HG02623 (cell line): ENCODE measurements at regions not wholly inside any gene's neighbourhood (a gene's known extent, or its start where the extent isn't known, plus 50 kb on each side); places are given as distances from the start of the nearest gene placed in this dataset.

Experiments used
- ATAC-seq: cut with Tn5 transposase; IDR thresholded peaks from one replicate; pipeline ENCODE4 v1.9.1; 2021; ENCODE audit warnings: moderate library complexity; ENCODE audit not compliant: unreplicated experiment

- no peak for ATAC-seq
Measured at GRCh38 chr1:55612988-55613387, 397.8 kb upstream of the USP24 start.

- ATAC-seq = no peak
Measured at GRCh38 chr1:55611123-55611522, 396.0 kb upstream of the USP24 start.

GRCh38 chr1:55610203-55610602 is 395.0 kb upstream of the USP24 start:
- no peak for ATAC-seq

DNA sequence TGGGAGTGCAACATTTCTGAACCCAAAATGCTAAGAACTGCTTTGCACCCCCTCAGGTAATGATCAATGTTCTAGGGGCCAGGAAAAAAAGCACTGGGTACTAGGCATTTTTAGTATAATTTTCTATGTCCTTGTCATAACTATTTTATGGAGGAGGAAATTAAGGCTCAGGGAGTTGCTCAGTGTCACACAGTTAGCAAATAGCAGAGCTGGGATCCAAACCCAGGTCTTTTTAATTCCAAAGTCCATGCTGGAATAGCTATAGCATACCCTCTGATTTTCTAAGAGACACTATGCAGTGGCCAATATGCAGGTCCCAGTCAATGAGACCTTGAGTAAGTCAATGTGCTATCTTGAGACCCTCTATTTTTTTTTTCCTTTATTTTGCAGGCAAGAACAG is 394.5 kb upstream of the USP24 start:
- no peak for ATAC-seq

- ATAC-seq = no peak
Measured at GRCh38 chr1:55605155-55605554, 390.0 kb upstream of the USP24 start.

- ATAC-seq = no peak
Measured at GRCh38 chr1:55604749-55605148, 389.6 kb upstream of the USP24 start.

GRCh38 chr1:55604179-55604578 is 389.0 kb upstream of the USP24 start:
- ATAC-seq = no peak

DNA sequence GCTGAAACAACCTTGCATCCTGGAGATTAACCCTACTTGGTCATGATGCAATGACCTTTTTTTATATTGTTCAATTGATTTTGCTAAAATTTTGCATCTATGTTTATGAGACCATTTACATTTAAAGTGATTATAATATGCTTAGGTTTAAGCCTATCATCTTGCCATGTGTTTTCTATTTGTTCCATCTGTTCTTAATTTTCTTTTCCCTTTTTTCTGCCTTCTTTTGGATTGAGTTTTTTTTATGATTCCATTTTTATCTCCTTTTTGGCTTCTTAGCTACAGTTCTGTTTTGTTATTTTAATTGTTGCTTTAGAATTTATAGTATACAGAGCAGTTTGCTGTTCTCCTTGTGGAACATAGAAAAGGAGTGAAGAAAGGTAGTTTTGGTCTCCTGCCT is 385.1 kb upstream of the USP24 start:
- ATAC-seq = no peak

DNA sequence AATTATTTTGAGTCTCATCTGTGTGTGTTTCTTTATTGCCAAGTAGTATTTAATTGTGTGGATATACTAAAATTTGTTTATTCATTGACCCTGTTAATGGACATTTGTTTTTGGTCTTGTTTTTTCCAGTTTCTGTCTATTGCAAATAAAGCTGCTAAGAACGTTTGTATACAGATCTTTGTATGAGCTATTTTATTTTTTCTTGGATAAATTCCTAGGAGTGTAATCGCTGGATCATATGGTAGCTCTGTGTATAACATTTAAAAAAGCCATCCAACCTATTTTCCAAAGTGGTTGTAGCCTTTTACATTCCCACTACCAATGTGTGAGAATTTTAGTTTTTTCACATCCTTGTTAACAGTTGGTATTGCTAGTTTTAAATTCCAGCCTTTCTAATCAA is 382.7 kb upstream of the USP24 start:
- ATAC-seq = no peak

DNA sequence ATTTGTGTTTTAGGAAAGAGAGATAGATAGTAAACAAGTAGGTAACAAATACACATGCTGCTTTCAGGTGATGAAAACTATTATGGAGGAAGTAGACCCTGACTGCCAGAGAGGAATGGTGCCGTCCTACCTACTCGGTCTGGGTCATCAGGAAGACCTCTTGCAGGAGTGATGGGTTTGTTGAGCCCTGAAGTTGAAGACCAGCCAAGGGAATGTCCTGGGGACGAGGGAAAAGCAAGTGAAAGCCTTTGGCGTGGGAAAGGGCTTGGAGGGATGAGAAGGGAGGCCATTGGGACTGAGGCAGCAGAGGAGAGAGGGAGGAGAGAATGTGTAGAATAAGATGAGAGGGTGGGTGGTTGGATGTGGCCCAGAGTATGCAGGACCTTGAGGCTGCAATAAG is 379.5 kb upstream of the USP24 start:
- no peak for ATAC-seq

DNA sequence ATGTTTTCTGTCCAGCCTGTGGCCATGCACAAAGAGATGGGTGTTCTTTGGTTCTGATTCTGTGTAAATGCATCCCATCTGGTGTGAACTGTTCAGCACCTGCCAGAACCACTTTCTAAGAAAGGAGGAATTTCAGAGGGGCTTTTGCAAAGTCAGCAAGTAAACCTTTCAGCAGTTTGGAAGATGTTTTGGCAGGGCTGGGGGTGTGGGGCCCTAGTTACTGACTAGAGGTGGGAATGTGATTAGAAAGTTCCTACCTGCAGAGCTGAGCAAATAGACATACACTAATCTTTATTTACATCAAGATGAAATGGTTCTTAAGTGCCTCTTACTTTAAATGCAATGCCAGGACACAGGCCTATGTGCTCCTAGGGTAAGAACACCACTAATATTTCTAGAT is 378.1 kb upstream of the USP24 start:
- no peak for ATAC-seq

GRCh38 chr1:55592122-55592521 is 377.0 kb upstream of the USP24 start:
- no peak for ATAC-seq

- no peak for ATAC-seq
Measured at GRCh38 chr1:55589671-55590297, 374.6 kb upstream of the USP24 start.

- ATAC-seq = no peak
Measured at GRCh38 chr1:55588309-55588708, 373.1 kb upstream of the USP24 start.

DNA sequence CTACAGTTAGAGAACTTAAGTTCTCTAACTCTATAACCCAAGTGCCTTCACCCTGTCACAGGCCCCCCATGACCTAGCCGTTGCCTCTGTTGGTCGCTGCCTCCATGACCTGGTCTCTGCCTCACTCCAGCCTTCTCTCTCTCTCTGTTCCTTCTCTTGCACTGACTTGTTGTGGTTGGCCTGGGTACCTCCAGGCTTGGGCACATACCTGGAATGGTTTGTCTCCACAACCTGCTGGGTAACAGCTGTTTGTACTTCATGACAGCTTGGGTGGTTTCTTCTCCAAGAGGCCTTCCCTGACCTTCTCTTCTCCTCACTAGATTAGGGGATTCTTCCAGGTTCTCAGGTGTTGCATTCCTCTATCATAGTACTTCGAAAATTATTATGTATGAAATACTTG is 371.6 kb upstream of the USP24 start:
- ATAC-seq = no peak

- no peak for ATAC-seq
Measured at GRCh38 chr1:55585402-55585792, 370.2 kb upstream of the USP24 start.

GRCh38 chr1:55584526-55585401 is 369.6 kb upstream of the USP24 start:
- no peak for ATAC-seq

- ATAC-seq = no peak
Measured at GRCh38 chr1:55582084-55582483, 366.9 kb upstream of the USP24 start.

DNA sequence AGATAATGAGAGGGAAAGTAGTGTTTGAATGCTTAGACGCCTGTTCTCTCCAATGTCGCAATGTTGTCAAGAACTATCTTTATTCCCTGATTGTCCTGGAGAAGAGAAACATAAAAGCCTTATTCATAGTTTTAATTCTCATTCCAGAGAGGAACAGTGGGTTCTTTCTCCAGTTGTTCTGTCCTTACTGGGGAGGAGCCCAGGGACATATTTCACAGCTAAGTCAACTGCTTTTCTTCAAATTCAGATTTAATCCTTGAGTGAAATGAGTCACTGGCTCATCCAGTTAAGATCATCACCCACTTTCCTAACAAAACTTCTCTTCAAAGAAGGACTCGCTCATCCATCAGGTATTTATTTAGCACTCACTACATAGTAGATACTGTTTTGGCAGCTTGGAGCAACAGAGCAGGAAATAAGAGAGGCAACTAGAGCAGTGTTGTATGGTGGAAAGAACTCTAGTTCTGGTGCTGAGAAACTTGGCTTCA is 365.7 kb upstream of the USP24 start:
- ATAC-seq = no peak

- ATAC-seq = no peak
Measured at GRCh38 chr1:55579332-55580001, 364.3 kb upstream of the USP24 start.

- no peak for ATAC-seq
Measured at GRCh38 chr1:55578646-55579045, 363.5 kb upstream of the USP24 start.
